GM12864 (cell line): ENCODE measurements at regions not wholly inside any gene's neighbourhood (a gene's known extent, or its start where the extent isn't known, plus 50 kb on each side); places are given as distances from the start of the nearest gene placed in this dataset.

Experiments
- DNase-seq: peaks from one replicate; pipeline ENCODE4 v3.0.0-alpha.2; 2011; ENCODE audit warnings: low read depth
- H3K4me3 ChIP-seq: 2 replicates; pipeline ENCODE4 v1.5.1; 2011; ENCODE audit warnings: mild to moderate bottlenecking, low read depth, low read length, control low read depth
- TF ChIP-seq, protein P1 (sequence below): IDR thresholded peaks from 2 replicates; pipeline ENCODE4 v1.5.1; 2011; ENCODE audit warnings: low read depth, mild to moderate bottlenecking, moderate library complexity, low read length, control low read depth, inconsistent platforms; ENCODE audit errors: missing control alignments

DNA sequence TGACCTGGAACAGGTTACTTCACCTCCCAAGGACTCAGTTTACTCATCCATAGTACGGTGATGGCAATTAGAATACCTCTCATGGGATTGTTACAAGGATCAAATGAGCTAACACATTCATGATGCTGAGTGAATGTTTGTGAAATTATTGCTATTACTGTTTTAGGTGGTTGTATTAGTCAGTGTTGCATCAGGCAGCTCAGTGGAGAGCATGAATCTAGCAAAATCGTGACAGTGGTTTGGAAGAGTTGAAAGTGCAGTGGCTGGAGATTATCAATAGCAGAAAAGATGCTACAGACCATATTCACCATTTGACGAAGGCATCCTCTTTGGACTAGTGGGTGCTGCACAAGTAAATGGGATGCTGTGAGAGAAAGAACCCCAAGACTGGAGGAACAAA is 50.4 kb upstream of the CTNNBL1 start:
- H3K4me3 ChIP-seq, result no peak overlapping the region
- TF ChIP-seq, protein P1, sequence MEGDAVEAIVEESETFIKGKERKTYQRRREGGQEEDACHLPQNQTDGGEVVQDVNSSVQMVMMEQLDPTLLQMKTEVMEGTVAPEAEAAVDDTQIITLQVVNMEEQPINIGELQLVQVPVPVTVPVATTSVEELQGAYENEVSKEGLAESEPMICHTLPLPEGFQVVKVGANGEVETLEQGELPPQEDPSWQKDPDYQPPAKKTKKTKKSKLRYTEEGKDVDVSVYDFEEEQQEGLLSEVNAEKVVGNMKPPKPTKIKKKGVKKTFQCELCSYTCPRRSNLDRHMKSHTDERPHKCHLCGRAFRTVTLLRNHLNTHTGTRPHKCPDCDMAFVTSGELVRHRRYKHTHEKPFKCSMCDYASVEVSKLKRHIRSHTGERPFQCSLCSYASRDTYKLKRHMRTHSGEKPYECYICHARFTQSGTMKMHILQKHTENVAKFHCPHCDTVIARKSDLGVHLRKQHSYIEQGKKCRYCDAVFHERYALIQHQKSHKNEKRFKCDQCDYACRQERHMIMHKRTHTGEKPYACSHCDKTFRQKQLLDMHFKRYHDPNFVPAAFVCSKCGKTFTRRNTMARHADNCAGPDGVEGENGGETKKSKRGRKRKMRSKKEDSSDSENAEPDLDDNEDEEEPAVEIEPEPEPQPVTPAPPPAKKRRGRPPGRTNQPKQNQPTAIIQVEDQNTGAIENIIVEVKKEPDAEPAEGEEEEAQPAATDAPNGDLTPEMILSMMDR, result no peak
- DNase-seq, result no peak

DNA sequence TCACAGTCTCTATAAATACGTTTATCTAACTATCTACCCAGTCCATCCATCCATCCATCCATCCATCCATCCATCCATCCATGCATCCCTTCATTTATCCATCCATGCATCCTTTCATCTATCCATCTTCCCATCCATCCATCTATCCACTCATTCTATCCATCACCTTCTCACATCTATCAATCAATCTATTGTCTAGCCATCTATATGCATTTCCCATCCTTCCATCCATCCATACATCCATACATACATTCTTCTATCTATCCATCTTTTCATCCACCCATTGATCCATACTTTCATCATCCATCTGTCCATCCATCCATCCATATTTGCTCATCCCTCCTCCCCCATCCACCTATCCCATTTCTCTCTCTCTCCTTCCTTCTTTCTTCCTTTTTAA is 51.6 kb upstream of the CTNNBL1 start:
- no peak overlapping the region for H3K4me3 ChIP-seq
- no peak for DNase-seq
- TF ChIP-seq, protein P1, result no peak

DNA sequence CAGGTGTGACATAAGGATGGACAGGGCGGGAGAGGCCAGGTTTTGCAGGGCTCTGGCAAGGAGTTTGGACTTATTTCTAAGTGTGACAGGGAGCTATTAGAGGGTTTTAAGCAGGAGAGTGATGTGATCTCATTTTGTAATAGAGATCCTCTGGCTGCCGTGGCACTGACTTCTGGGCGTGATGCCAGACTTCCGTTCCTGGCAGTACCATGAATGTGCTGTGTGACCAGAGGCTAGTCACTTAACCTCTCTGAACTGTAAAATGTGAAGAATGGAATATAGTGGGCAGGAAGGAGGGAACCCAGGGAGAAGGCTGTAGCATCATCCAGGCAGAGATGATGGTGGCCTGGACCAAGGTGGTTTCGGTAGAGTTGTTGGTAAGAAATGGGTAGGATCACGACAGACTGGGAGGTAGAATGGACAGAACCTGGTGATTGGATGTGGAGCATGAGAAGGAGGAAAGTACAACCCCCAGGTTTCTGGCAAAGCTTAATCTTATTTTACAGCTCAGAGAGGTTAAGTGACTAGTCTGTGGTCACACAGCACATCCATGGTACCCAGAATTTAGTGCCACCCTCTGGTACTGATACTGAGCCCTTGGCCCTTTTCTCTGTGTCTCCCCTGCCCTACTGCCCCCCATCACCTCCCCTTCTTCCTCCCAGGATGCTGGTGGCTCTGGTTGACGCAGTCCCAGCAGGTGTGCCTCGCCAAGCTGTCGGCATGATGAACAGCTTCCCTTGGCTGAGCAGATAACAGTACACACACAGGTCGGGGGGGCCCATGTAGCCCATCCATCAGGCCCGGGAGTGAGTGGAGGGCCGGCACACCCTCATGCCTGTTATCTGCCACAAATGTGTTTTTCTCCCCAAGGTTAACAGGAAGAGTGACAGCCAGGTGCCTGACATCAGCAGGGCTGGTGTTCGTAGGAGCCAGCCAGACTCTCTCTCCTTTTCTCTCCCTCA is 52.9 kb upstream of the CTNNBL1 start:
- DNase-seq, result no peak
- TF ChIP-seq, protein P1, result no peak
- no peak overlapping the region for H3K4me3 ChIP-seq

DNA sequence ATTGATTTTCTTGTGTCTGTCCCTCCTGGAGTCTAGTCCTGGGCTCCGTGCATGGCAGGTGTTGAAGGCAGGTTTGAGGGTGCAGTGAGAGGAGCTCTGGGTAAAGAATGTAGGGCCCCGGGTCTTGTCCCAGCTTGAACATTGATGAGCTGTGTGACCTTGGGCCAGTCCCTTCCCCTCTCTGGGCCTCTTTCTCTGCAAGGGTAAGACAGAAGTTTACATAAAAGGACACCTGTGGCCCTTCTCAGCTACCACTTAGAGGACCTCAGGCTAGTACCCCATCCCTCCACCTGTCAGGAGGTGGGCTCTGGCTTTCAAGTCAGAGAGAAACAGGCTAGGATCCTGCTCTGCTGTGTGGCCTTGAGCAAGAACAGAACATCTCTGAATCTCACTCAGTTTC is 55.3 kb upstream of the CTNNBL1 start:
- H3K4me3 ChIP-seq, result no peak overlapping the region
- TF ChIP-seq, protein P1, result no peak
- no peak for DNase-seq

DNA sequence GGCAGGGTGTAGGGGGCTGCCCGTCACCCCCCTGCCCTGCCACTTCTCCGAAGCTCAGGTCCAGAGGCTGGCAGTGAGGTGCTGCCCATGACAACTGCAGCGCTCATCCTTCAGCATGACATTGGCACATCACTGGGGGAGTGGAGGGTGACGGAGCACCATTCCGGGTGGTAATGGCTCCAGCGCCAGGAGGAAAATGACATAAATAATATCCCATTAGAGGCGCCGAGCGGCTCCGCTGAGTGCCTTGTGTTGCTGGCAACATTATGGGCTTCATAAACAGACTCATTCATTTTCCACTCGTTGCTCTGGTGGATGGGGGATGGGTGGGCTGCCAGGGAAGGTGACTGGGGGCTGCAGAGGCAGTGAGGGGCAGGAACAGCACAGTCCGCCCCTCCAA is 56.9 kb upstream of the CTNNBL1 start:
- DNase-seq, result no peak
- no peak overlapping the region for H3K4me3 ChIP-seq
- TF ChIP-seq, protein P1, result no peak

DNA sequence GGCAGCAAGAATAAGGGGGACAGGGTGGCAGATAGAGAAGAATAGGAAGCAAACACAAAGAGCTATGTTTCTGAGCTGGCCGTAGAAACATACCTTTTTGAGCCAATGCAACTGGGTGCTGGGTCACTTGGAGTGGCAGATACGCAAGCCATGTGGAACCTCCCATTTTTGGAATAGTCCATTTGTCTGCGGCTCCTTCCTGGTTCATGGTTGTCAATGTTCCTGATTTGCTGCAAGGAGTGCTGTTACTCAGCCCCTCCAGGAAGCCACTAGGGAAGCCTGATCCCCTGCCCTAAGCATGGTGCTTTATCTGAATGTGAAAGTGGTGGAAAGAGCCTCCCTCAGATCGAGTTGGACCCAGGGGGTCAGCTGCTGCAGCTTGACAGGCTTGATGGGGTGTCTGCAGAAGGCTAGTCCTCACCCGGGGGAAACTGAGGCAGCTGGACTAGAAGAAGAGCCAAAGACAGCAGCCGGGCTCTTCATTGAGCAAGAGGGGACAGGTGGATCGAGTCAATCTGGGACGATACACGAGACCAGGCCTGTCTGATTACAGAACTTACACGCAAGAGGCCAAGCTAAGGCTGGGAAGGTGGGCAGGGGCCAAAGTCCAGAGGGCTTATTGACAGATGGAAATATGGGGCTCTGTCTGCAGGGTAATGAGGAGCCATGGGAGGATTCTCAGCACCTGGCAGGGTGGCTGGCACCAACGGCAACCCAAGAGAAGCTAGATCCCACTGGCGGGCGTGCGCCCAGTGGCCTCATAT is 57.4 kb upstream of the CTNNBL1 start:
- no peak for DNase-seq
- H3K4me3 ChIP-seq, result no peak overlapping the region
- TF ChIP-seq, protein P1, result no peak

DNA sequence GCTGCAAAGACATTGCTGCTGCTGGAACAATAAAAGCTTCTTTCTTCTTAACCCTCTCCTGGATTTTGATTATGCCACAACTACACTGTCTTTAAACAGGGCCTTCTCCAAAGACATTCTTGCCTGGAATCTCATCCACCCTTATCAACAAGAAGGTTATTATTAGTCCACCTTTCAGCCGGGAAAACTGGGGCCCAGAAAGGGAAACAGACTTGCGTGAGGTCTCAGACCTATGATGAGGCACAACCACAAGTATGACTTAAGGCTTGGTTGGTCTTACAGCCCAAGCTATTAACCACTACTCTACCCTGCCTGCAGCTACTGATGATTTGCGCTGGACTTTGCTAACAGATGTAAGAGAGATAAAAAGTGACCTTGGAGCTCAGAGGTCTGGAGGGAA is 62.8 kb upstream of the CTNNBL1 start:
- no peak for DNase-seq
- H3K4me3 ChIP-seq, result no peak overlapping the region
- TF ChIP-seq, protein P1, result no peak
